ENCODE measurements at regions not wholly inside any gene's neighbourhood (a gene's known extent, or its start where the extent isn't known, plus 50 kb on each side); places are given as distances from the start of the nearest gene placed in this dataset.

- TF ChIP-seq, protein P1, sequence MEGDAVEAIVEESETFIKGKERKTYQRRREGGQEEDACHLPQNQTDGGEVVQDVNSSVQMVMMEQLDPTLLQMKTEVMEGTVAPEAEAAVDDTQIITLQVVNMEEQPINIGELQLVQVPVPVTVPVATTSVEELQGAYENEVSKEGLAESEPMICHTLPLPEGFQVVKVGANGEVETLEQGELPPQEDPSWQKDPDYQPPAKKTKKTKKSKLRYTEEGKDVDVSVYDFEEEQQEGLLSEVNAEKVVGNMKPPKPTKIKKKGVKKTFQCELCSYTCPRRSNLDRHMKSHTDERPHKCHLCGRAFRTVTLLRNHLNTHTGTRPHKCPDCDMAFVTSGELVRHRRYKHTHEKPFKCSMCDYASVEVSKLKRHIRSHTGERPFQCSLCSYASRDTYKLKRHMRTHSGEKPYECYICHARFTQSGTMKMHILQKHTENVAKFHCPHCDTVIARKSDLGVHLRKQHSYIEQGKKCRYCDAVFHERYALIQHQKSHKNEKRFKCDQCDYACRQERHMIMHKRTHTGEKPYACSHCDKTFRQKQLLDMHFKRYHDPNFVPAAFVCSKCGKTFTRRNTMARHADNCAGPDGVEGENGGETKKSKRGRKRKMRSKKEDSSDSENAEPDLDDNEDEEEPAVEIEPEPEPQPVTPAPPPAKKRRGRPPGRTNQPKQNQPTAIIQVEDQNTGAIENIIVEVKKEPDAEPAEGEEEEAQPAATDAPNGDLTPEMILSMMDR (conservative IDR thresholded peaks at IDR 0.05 in 1 of 2, IDR thresholded peaks at IDR 0.05 in 1 of 2; ENCODE audit: low read depth in 1 of 2, low read length in 2 of 2): no peak
- TF ChIP-seq EZH2 (IDR thresholded peaks at IDR 0.05; ENCODE audit: low read length, missing control alignments): no peak
Observed at GRCh38 chr2:208673631-208674030, 267.0 kb downstream of the PTH2R start.
